Right lung (tissue), 2 donors: ENCODE measurements at regions not wholly inside any gene's neighbourhood (a gene's known extent, or its start where the extent isn't known, plus 50 kb on each side); places are given as distances from the start of the nearest gene placed in this dataset.

Source experiments
- DNase-seq, 2 donors: peaks; one replicate each; pipeline ENCODE4 v3.0.0-alpha.2; 2013

DNA sequence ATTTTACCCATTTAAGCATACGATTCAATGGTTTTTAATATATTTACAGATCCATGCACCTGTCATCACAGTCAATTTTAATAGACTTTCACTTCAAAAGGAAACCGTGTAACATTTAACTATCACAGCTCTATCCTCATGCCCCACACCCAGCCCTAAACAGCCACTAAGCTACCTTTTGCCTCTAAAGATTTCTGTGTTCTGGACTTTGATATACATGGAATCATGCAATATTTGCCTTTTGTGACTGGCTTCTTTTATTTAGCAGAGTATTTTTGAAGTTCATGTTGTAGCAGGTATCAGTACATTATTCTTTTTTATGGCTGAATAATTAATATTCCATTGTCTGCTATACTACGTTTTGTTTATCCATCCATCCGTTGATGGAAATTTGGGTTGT, 50.3 kb upstream of the STX16 start:
- no peak for DNase-seq

DNA sequence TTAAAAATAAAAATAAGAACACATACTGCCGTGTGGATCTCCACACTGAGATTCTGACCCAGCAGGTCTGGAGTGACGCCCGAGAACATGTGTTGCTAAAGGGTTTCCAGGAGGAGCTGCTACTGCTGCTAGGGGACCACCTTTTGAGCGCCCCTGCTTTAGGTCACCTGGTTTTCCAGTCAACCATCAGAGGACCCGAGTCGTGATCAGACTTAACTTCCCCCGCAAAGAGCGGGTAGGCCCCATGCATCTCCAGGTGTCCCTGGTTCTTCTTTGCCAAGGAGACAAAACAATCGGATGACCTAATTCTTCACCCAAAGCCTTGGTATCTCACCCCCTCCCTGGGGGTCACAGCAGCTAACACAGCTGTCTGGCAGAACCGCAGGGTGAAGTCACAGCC, 51.1 kb upstream of the STX16 start:
- DNase-seq: no peak

DNA sequence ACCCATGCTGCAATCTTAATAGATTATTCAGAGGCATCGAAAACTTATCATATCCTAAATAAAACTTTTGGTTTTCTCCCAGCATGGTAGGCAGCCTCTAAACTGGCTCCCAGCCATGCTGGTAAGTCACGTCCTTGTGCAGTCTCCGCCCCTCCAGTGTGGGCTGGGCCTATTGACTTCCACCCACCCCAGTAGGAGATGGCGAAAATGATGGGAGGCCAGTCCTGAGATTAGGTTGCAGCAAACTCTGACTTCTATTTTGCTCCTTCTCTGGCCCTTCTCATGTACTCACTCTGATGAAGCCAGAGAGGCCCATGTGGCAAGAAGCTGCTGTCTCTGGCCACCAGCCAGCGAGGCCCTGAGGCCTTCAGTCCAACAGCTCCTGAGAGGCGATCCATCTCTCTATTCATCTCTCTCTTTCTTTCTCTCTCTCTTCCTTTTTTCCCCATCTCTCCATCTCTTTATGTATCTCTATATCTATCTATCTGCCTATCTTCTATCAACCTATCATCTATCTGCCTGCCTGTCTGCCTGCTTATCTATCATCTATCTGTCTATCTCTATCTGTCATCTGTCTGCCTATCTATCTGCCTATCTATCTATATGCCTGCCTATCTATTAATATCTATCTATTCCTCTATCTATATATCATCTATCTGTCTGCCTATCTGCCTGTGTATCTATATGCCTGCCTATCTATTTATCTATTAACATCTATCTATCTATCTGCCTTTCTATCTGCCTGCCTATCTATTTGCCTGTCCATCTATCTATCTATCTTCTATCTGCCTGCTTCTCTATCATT, 52.7 kb upstream of the STX16 start:
- no peak for DNase-seq

DNA sequence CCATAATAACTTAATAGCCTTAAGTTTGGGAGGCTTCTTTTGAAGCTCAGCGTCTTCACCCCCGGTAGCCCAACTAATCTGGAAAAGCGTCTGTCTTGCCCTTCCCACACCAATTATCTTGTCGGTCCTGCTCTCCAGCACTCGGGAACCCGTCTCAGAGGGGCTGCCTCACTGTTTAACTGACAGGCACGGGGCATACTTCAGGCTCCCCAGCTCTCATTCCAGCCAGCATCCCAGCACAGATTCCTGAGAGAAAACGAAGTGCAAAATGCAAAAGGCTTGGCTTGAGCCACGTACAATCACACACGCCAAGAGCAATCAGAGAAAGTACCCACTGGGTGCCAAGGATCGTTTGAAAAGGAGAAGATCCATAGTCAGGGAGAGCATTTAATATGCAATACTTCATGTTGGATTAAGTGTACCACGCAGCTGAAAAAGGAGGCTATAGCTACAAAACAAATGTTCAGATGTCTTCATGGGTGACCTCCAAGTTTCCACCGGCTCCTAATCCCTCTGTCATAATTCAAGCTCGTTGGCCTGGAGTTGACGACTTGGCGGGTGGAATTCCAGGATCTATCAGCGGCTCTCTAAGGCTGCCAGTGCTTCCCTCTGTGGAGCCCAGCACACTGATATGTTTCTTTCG, 53.7 kb upstream of the STX16 start:
- DNase-seq: peak in 1 of 2 donors; percentile 45

DNA sequence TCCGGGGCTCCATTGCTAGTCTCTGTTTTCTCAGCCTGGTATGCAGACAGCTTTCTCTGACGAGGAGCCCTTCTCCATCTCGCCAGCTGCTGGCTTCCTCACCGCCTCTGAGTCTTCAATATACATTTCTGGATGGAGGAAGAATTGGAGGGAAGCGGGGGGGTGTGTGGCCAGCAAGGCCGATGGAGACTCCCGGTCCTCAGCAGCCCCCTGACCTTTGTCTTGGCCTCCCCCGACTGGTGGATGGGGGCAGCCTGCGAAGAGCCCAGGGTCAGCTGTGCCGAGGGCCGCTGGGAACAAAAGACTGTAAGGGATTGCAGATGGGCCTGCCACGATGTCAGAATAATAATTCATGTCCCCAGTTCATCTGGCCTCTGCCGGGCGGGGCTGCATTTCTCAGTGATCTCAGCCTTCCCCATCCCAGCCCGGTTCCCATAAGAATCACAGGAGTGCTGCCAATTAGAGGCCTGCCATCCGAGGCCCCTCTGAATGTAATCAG, 54.3 kb upstream of the STX16 start:
- DNase-seq: no peak

DNA sequence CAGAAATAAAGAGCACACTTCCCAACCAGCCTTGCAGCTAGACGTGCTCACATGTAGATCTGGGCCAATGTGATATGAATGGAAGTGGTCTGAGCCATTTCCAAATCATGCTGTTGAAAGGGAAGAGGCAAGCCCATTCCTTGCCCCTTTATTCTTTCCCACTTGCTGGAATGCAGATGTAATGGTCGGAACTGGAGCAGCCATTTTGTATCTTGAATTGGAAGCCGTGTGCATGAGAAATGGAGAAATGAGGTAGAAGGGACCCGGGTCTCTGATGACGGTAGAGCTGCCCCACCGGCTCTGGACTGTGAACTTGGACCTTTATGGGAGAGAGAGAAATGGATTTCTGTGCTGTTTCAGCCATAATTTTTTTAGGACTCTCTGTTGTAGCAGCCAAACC, 54.8 kb upstream of the STX16 start:
- DNase-seq: no peak

DNA sequence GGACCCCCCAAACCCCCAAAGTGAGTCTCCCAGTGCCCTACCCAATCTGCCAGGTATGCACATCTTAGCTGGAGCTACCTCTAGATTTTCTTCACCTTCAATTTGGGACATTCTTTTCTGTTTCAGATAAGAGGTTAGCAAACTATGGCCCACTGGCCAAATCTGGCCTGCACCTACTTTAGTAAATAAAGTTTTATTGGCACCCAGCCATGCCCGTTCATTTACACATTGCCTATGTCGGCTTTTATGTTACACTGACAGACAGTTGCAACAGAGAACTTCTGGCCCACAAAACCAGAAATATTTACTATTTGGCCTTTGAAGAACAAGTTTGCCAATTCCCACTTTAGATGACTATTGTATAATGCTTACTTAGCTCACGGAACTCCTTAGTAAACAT, 55.9 kb upstream of the STX16 start:
- no peak for DNase-seq

DNA sequence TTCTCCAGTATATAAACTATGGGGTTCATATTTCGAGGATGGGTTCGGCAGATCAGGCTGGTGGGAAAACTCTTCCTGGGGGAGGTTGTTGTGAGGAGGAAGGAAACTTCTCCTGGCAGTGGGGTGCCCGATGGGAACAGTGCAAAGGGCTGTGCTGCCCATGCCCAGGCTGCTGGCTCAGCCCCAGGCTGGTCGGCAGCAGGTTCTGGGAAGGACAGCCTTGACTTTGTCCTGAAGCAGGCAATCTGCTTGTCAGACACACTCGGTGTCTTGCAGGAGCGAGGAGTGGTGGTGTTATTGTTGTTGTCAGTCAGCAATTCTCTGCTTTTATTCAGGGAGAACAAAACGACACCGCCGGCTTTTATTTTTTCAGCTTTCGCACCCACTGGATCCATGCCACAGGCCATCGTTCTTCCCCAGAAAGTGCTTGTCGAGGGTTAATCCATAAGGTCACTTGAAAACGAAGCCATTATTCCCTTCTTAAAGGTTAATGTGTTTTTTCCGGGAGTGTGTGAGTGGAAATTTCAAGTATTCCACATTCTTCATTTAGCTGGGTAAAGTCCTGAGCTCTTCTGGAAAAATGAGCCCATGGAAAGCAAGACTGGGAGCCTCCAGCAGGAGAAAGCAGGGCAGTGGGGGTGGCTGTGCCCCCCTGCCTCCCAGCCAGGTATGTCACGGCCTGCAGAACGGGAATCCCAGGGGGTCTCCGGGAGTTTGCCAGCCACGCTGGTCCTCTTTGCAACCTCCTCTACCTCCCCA, 57.0 kb upstream of the STX16 start:
- DNase-seq: no peak

DNA sequence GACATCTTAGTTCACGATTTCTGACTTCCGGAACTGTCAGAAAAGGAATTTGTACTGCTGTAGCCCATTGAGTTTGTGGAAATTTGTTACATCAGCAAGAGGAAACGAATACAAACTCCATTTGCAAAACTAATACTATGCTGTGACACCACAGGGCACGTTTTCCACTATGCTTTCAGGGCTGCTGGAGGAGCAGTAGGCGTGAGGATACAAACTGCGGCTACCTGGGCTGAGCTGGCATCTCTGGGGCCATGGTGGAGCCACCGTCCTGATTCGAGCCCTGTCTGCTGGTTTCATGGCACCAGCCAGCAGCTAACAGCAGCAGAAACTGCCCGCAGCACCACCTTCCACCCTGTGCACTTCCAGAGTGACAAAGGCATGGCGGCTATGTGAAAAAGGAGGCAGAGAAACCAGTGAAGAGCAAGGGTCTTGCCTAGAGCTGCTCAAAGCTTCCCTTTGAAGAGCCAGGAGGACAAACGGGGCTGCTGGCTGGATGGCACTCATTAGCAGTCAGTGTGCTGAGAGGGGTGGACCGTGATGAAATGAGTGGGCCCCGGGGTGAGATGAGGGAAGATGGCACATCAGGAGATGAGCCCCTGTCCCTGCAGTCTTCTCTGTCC, 58.9 kb upstream of the STX16 start:
- no peak for DNase-seq

DNA sequence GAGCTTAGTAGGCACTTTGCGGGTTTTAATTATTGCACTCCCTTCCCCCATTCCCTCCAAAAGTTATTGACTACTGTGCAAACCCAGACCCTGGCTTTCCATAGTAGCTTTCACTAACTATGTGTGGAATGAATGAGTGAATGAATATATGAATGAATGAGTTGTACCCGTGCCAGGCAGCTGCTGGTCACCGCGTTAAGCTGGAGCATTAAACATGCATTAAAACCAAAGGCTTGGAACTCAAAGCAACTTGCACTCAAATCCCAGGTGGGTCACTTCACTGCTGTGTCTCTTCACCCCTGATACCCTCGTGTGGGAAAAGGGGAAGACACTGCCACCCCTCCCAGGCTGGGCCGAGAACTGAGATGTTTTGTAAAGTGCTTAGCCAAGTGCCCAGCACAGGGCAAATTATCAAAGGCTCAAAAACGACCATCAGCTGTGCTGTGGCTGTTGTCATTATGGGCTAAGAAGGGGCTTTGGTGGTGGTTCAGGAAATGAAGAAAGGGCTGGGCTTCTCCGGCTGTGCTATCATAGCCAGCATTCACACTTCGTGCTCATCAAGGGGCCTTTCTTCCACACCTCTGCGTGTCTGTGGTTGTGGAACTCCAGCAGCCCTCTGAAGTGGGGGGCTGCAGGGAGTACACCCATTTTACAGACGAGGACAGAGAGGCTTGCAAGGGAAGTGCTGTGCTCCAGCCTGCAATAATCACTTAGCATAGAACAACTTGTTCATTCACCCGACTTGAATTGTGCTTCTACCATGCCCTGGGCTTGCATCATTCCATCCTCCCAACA, 60.2 kb upstream of the STX16 start:
- no peak for DNase-seq

DNA sequence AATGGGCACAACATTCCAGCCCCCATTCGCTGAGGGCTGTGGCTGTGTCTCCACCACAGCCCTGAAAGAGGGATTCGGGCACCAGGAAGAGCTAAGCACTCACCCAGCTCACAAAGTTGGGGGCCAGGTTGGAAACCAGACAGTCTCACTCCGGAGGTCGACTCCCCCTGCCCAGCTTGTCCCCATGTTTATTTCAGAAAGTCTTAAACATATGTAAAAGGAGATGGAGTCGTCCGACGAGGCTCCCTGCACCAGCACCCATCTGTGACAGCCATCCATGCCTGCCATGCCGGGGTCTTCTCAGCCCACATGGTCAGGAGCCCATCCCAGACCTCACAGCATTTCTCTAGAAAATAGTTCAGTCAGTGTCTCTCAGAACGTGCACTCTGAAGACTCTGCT, 63.6 kb upstream of the STX16 start:
- DNase-seq: no peak

DNA sequence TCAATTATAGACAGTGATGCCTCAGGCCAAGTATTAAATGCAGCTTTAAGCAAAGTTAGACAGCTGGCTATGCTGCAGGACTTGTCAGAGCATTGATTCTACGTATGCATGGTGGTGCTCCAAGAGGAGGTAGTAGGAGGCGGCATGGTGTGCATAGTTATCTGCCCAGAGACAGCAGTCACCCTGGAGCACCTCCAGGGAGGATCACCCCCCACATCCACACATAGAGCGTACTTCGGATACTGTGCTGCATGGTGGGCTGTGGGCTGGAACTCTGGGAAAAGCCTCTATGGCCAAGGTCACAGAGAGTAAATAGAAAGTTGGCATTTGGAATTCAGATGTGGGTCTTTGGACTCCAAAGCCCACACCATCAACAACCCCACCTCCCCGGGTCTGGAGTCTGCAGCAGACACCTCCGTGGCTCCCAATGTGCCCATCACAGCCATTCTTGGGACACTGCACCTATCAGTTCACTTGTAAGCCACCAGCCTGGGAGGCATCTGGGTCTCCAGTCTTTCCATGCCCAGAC, 64.5 kb upstream of the STX16 start:
- no peak for DNase-seq

DNA sequence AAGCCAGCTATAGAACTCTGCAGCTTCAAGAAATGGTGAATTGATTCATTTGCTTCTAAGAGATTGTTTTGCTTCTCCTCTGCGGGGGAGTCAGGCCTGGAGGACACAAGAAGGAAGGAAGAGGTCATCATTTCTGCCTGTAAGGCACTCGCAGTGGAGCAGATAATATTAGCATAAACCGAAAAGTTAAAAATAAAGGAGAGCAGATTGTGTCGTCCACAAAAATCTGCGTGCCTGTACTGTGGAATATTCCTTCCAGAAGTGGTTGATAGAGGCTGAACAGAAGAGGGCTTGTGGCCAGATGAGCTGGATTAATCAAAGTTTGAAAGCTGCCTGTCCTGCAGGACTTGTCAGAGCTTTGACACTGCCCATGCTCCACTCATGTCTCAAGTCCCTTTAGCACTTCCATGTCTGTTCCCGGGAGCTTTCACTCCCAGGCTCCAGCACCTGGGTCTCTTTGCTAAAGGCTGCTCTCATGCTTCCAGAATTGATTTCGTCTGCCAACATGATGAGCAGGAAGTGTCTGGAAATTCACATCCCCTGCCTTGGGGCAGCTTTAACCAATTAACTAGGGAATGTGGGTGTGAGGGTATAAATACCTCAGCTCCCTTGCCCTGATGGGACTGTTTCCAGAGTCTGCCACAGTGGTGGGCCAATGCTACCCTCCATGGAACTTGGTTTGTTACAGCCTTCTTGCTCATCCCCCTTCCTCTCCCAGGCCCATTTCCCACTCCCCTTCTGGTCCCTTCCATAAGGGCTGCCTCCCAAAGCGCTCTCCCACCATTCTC, 65.1 kb upstream of the STX16 start:
- DNase-seq: no peak

DNA sequence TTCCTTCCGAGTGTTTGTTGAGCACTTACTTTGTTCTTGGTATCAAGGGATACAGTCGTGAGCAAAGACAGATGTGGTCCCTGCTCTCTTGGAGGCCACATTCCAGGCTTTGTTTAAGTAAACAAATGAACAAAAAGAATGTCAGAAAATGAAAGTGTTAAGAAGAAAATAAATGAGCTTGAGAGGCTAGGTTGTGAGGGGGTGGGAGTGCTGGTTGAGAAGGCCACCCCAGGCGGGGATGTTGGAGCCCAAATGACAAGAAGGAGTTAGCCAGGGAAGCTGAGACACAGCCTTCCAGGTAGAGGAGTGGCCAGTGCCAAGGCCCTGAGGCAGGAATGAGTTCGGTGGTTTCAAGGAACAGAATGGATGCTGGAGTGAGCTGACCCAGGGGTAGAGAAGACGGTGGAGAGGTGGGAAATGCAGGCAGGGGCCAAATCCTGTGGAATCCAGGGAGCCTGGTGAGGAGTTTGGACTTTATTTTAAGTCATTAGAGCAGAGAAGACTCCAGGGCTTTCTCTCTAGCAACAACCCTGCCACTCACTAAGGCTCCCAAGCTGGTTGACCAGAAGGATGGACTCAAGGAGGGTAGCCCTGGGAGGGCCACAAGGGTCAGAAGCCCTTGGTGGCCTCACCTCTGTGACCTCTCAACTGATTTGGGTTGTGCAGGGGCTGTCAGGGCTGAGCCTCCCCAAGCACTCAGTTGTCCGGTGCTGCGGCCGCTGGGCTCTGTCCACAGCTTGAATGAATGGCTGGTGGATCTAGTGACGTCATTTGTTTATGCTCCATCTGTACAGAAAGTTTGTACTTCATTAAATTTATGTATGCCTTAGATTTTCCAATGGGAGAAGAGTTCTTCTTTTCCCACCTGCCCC, 66.0 kb upstream of the STX16 start:
- no peak for DNase-seq

DNA sequence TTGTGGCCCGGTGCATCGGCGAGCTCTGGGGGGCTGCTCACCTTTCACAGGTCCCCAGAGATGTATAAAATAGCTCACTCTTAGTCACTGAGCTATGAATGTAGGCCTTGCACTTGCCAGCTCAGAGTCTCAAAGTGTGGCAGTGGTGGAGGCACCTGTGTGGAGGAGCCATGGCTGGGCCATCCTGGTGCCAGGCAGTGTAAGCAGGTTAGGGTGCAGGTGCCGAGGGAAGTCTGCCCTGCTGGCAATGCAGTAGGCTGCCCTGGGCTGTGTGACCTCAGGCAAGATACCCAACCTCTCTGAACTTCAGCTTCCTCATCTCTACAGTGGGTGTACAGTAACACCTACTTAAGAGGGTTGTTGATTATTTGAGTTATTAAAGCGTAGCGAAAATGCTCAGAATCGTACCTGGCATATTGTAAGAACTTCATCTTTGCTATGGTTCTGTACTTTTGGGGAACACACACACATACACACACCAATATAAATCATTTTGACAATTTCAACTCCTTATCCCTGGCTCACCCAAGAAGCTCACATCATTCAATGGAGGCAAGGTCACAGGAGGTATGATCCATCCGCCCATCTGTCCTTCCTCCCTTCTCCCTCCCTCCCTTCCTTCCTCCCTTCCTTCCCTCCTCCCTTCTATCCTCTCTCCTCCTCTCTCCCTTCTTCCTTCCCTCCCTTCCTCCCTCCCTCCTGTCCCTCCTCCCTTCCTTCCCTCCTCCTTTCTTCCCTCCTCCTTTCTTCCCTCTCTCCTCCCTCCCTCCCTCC, 66.8 kb upstream of the STX16 start:
- DNase-seq: no peak

DNA sequence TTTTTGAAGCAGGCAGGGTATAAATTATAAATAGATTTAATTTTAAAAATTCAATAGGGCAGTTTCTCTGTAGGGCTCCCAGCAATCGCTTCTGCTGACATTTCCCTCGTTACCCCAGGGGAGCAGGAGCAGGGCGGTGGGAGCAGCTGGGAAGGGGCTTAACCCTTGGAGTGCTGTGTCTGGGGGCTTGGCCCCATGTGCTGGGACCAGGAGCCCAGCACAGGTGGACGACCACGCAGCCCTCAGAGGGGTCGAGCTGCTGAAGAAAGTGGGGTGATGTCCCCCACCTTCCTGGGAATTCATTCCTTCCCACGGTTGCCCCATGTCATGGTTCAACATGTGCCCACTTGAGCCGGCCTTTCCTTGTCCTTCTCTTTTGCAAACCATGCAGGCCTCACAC, 67.5 kb upstream of the STX16 start:
- DNase-seq: no peak

DNA sequence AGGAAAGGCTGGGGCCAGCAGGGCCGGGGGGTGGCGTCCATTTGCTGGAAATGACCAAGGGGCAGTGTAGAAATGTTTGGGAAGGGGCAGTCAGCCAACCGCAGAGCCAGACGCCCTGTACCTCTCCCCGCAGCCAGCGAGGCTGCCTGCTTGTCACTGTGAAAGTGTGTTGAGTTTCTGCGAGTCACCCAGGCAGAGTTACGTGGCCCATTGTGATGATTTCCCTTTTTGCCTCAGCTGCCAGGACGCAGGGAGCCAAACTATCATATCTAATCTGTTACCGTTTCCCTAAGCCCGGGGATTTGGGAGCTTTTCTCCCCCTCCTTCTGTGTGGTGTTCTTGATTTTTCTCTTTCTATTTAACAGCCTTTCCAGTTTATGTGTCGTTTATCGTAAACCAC, 67.9 kb upstream of the STX16 start:
- no peak for DNase-seq

DNA sequence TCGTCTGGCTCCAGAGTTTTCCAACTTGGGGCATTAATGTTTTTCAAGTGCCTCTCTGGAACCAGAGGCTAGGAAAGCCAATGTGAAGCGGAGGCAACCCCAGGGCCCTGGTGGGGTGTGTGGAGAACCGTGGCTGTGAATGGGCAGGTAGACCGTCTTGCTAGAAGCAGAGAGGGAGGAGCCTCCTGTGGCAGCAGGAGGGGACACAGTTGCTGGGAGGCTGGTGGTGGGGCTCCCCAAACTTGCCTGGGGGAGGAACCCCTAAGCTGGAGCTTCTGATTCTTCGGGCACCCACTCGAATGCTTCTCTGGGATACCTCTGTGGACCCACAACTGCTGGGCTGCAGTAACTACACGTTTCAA, 65.3 kb upstream of the APCDD1L start:
- DNase-seq: no peak
